ENCODE measurements at regions not wholly inside any gene's neighbourhood (a gene's known extent, or its start where the extent isn't known, plus 50 kb on each side); places are given as distances from the start of the nearest gene placed in this dataset.

DNA sequence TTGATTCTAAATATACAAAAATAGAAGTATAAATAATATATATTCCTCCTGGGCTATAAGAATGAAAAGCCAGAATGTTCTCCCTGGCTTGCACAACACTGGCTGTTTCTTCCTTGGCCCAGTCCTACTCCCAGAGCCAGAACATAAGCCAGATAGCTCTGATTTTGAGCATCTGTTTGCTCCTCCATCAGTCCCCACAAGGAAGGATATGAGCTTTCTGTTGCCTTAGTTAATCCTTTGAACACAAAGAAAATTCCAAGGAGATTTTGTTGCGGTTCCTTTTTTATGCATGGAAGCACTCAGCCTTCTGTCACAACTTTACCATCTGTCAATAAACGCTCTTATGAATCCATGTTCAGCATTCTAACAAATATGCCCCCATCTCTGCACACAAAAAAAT, 361.8 kb downstream of the IPMK start:
- H3K36me3 ChIP-seq, result no peaks in the 10 kb centered on the region
- no peaks in the 10 kb centered on the region for H3K9me3 ChIP-seq
- no peaks in the 10 kb centered on the region for H3K27me3 ChIP-seq
- TF ChIP-seq EP300 (IDR thresholded peaks at IDR 0.05), result no peak
- no peak for TF ChIP-seq POLR2A (IDR thresholded peaks at IDR 0.05)
- TF ChIP-seq POLR2AphosphoS5 (IDR thresholded peaks at IDR 0.05), result no peak
- TF ChIP-seq, protein P1, sequence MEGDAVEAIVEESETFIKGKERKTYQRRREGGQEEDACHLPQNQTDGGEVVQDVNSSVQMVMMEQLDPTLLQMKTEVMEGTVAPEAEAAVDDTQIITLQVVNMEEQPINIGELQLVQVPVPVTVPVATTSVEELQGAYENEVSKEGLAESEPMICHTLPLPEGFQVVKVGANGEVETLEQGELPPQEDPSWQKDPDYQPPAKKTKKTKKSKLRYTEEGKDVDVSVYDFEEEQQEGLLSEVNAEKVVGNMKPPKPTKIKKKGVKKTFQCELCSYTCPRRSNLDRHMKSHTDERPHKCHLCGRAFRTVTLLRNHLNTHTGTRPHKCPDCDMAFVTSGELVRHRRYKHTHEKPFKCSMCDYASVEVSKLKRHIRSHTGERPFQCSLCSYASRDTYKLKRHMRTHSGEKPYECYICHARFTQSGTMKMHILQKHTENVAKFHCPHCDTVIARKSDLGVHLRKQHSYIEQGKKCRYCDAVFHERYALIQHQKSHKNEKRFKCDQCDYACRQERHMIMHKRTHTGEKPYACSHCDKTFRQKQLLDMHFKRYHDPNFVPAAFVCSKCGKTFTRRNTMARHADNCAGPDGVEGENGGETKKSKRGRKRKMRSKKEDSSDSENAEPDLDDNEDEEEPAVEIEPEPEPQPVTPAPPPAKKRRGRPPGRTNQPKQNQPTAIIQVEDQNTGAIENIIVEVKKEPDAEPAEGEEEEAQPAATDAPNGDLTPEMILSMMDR (IDR thresholded peaks at IDR 0.05), result no peak
- no peak for DNase-seq
- intact Hi-C loops (cut with DNase I), result no loop called here
- WGBS, 2 donors, result 86 to 91% methylated on average over 2 of the region's 2 CpGs
- peaks cover 0 to 4% (median 0%) of the 10 kb centered on the region in 4 donors for H3K4me1 ChIP-seq
- H3K4me3 ChIP-seq, result no peak overlapping the region
- no peak overlapping the region for H3K27ac ChIP-seq

DNA sequence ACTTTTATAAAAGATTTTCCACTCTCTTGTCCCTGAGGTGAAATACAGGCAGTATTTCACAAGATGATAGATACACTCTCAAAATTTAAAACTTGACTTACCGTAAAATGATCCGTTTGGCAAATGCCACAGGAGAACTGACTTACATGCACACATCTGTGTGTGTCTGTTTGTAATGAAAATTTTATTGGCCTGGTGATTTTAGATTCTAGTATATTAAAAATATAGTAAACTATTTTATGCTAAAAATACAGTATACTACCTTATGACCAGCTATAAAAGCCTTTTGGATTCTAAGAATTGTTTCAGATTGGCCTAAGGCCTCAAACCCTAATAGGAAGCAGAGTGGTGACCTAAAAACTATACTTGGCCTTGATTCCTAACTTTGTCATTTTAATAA, 362.7 kb downstream of the IPMK start:
- intact Hi-C loops (cut with DNase I), result no loop called here
- DNase-seq, result no peak
- Histone ChIP-seq H3K4me1 (peaks cover 0 to 4% (median 0%) of the 10 kb centered on the region in 4 donors), H3K4me3 (no peak overlapping the region), H3K27me3 (no peaks in the 10 kb centered on the region), H3K27ac (no peak overlapping the region), H3K36me3 (no peaks in the 10 kb centered on the region), H3K9me3 (no peaks in the 10 kb centered on the region)
- TF ChIP-seq, protein P1 (IDR thresholded peaks at IDR 0.05), result no peak
- TF ChIP-seq POLR2A (IDR thresholded peaks at IDR 0.05), result no peak
- no peak for TF ChIP-seq EP300 (IDR thresholded peaks at IDR 0.05)
- no peak for TF ChIP-seq POLR2AphosphoS5 (IDR thresholded peaks at IDR 0.05)
- 64 to 81% methylated on average over 2 of the region's 2 CpGs for WGBS, 2 donors

DNA sequence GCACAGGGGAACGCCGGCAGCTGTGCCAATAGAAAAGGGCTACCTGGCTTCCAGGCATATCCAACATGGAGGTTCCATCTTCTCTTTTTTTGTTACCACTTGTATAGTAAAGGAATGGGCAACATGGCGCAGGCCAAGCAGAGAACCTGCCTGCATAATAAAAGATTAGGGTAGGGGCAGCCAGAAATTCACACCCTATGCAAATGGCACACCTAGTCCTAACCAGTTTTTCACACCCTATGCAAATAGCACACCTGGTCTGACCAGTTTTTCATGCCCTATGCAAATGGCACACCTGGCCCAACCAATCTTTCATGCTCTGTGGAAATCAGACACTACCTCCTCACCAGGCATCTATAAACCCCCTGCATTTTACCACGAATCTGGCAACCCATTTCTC, 369.5 kb downstream of the IPMK start:
- TF ChIP-seq EP300 (IDR thresholded peaks at IDR 0.05), result no peak
- no peak for TF ChIP-seq POLR2A (IDR thresholded peaks at IDR 0.05)
- no peak for TF ChIP-seq POLR2AphosphoS5 (IDR thresholded peaks at IDR 0.05)
- TF ChIP-seq, protein P1 (IDR thresholded peaks at IDR 0.05), result no peak
- H3K4me1 ChIP-seq, result no peaks in the 10 kb centered on the region
- intact Hi-C loops (cut with DNase I), result no loop called here
- WGBS, 2 donors, result 21 to 56% methylated on average over 4 of the region's 4 CpGs
- no peaks in the 10 kb centered on the region for H3K36me3 ChIP-seq
- H3K27me3 ChIP-seq, result no peaks in the 10 kb centered on the region
- no peaks in the 10 kb centered on the region for H3K9me3 ChIP-seq
- no peak overlapping the region for H3K27ac ChIP-seq
- no peak for DNase-seq
- no peak overlapping the region for H3K4me3 ChIP-seq

DNA sequence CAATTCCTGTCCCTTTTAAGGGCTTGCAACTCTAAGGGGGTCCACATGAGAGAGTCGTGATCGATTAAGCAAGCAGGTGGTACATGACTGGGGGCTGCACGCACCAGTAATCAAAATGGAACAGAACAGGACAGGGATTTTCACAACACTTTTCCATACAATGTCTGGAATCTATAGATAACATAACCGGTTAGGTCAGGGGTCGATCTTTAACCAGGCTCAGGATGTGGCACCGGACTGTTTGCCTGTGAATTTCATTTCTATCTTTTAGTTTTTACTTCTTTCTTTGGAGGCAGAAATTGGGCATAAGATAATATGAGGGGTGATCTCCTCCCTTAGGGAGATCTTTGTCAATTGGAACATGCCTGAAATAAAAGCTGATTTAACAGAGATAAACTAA, 370.1 kb downstream of the IPMK start:
- DNase-seq, result no peak
- WGBS, 2 donors, result 58 to 83% methylated on average over 6 of the region's 6 CpGs
- intact Hi-C loops (cut with DNase I), result no loop called here
- Histone ChIP-seq H3K9me3 (no peaks in the 10 kb centered on the region), H3K27me3 (no peaks in the 10 kb centered on the region), H3K36me3 (no peaks in the 10 kb centered on the region), H3K4me1 (no peaks in the 10 kb centered on the region), H3K4me3 (no peak overlapping the region), H3K27ac (no peak overlapping the region)
- no peak for TF ChIP-seq POLR2A (IDR thresholded peaks at IDR 0.05)
- no peak for TF ChIP-seq EP300 (IDR thresholded peaks at IDR 0.05)
- TF ChIP-seq POLR2AphosphoS5 (IDR thresholded peaks at IDR 0.05), result no peak
- TF ChIP-seq, protein P1 (IDR thresholded peaks at IDR 0.05), result no peak

DNA sequence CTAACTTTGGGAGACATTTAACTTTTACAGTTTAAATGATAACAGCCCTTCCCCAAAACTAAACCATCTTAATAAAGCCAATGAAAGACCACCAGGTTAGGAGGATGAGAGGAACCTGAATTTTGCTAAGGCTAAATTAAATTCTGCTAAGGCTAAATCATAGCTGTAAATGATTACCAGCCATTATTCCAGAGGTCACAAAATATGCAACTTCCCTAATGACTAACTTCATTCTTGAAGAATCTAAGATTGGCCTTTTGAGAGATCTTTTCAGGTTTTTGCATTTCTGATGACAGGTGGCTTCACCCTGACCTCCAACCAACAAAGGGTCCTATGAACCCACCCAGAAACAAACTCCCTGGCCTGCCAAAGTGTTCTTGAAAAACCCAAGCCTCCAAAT, 373.3 kb downstream of the IPMK start:
- Histone ChIP-seq H3K36me3 (no peaks in the 10 kb centered on the region), H3K4me3 (no peak overlapping the region), H3K27ac (no peak overlapping the region), H3K9me3 (no peaks in the 10 kb centered on the region), H3K4me1 (no peaks in the 10 kb centered on the region), H3K27me3 (no peaks in the 10 kb centered on the region)
- intact Hi-C loops (cut with DNase I), result no loop called here
- no peak for TF ChIP-seq EP300 (IDR thresholded peaks at IDR 0.05)
- no peak for DNase-seq

All from sigmoid colon (tissue), 6 donors.